ENCODE measurements at regions not wholly inside any gene's neighbourhood (a gene's known extent, or its start where the extent isn't known, plus 50 kb on each side); places are given as distances from the start of the nearest gene placed in this dataset.

DNA sequence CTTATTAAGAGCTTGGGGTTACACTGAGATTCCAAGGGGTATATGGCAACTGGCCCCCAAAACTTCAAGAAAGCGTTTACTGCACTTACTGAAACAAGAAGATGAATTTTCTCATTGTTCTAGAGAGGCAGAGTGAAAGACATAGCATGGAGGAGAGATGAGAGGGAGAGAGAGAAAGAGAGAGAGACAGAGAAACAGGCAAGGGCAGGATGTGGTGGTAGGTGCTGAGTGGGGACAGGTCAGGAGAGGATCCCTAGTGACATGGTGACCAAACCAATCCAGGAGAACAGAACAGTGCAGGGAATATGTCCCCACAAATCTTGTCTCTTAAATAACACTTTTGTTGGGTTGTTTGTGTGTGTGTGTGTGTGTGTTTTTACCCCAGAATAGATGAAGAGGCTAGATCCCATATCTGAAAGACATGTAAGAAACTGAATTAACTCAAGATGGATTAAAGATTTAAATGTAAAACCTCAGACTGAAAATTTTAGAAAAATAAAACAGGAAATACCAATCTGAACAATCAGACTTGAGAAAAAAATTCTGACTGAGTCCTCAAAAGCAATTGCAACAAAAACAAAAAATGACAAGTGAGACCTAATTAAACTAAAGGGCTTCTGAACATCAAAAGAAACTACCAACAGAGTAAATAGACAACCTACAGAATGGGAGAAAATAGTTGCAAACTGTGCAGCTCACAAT lies 202.2 kb downstream of the QDPR start:
- H3K4me2 ChIP-seq: peak overlapping the region; percentile 29; the same call in 1 of the 2 replicates
- no peak overlapping the region for H3K4me3 ChIP-seq (IDR thresholded peaks at IDR 0.05; ENCODE audit: insufficient read depth, low read depth, low read length)
- H3K79me2 ChIP-seq (ENCODE audit: insufficient read depth, low read depth): no peaks in the 10 kb centered on the region
- no peaks in the 10 kb centered on the region for H3K27me3 ChIP-seq (ENCODE audit: insufficient read depth, low read depth)
- H3K4me1 ChIP-seq (ENCODE audit: low read depth, poor library complexity, severe bottlenecking): peaks cover 19% of the 10 kb centered on the region
- no peak for TF ChIP-seq CTCF (conservative IDR thresholded peaks at IDR 0.05; ENCODE audit: low read depth, low read length)
- peak overlapping the region; percentile 60 for H3K27ac ChIP-seq
- no peaks in the 10 kb centered on the region for H3K36me3 ChIP-seq (ENCODE audit: insufficient read depth)
- H4K20me1 ChIP-seq (ENCODE audit: insufficient read depth): no peaks in the 10 kb centered on the region
- no peak overlapping the region for H3K9ac ChIP-seq
- H2AFZ ChIP-seq (ENCODE audit: low read depth): no peak overlapping the region; the same call in 1 of the 2 replicates

DNA sequence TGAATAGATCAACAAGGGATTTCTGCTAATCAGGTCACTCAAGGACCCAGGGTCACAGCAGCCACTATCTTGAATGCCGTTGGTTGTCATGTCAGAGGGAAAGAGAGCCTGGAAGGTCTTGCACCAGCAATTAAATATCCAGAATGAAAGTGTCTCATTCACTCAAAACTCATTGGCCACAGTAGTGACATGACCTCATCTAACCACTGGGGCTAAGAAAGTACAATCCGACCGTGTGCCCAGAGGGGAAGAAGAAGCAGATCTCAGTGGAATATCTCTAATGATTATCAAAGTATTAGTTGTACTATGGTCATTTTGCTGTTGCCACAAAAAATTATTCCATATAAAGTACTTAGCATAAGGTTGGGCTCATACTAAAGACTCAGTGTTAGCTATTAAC lies 210.0 kb downstream of the QDPR start:
- Histone ChIP-seq H3K27me3 (ENCODE audit: insufficient read depth, low read depth) (no peaks in the 10 kb centered on the region), H3K4me3 (IDR thresholded peaks at IDR 0.05; ENCODE audit: insufficient read depth, low read depth, low read length) (no peak overlapping the region), H3K36me3 (ENCODE audit: insufficient read depth) (no peaks in the 10 kb centered on the region), H3K4me2 (no peak overlapping the region), H3K27ac (no peak overlapping the region), H2AFZ (ENCODE audit: low read depth) (no peak overlapping the region), H3K9ac (no peak overlapping the region), H3K4me1 (ENCODE audit: low read depth, poor library complexity, severe bottlenecking) (no peaks in the 10 kb centered on the region), H4K20me1 (ENCODE audit: insufficient read depth) (no peaks in the 10 kb centered on the region), H3K79me2 (ENCODE audit: insufficient read depth, low read depth) (no peaks in the 10 kb centered on the region)
- TF ChIP-seq CTCF (conservative IDR thresholded peaks at IDR 0.05; ENCODE audit: low read depth, low read length): no peak

DNA sequence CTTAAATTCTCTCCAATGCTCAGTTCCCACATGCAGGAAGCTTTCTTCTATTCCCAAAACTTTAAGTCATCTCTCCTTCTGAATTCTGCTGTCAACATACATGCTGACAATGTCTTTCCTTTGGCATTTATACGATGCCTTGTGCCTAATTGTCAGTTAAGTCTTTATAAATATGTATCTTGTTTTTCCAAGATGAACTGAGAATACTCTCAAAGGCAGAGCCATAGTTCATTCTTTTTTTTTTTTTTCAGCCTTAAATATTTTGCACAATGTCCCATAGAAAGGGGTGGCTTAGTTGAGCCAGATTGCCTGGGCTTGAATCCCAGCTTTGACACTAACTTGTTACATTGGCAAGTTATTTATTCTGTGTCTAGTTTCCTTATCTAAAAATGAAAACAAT lies 210.6 kb downstream of the QDPR start:
- Histone ChIP-seq H3K4me2 (no peak overlapping the region), H3K4me1 (ENCODE audit: low read depth, poor library complexity, severe bottlenecking) (no peaks in the 10 kb centered on the region), H3K79me2 (ENCODE audit: insufficient read depth, low read depth) (no peaks in the 10 kb centered on the region), H3K27me3 (ENCODE audit: insufficient read depth, low read depth) (no peaks in the 10 kb centered on the region), H3K27ac (no peak overlapping the region), H4K20me1 (ENCODE audit: insufficient read depth) (no peaks in the 10 kb centered on the region), H3K36me3 (ENCODE audit: insufficient read depth) (no peaks in the 10 kb centered on the region), H3K4me3 (IDR thresholded peaks at IDR 0.05; ENCODE audit: insufficient read depth, low read depth, low read length) (no peak overlapping the region), H3K9ac (no peak overlapping the region), H2AFZ (ENCODE audit: low read depth) (no peak overlapping the region)
- TF ChIP-seq CTCF (conservative IDR thresholded peaks at IDR 0.05; ENCODE audit: low read depth, low read length): no peak

GRCh38 chr4:17296921-17297890 lies 214.7 kb downstream of the QDPR start:
- Histone ChIP-seq H4K20me1 (ENCODE audit: insufficient read depth) (no peaks in the 10 kb centered on the region), H3K27ac (no peak overlapping the region), H3K9ac (no peak overlapping the region), H3K4me3 (IDR thresholded peaks at IDR 0.05; ENCODE audit: insufficient read depth, low read depth, low read length) (no peak overlapping the region), H3K79me2 (ENCODE audit: insufficient read depth, low read depth) (no peaks in the 10 kb centered on the region), H3K4me2 (no peak overlapping the region), H3K4me1 (ENCODE audit: low read depth, poor library complexity, severe bottlenecking) (no peaks in the 10 kb centered on the region), H2AFZ (ENCODE audit: low read depth) (no peak overlapping the region), H3K36me3 (ENCODE audit: insufficient read depth) (no peaks in the 10 kb centered on the region), H3K27me3 (ENCODE audit: insufficient read depth, low read depth) (no peaks in the 10 kb centered on the region)
- no peak for TF ChIP-seq CTCF (conservative IDR thresholded peaks at IDR 0.05; ENCODE audit: low read depth, low read length)
